ENCODE measurements at regions not wholly inside any gene's neighbourhood (a gene's known extent, or its start where the extent isn't known, plus 50 kb on each side); places are given as distances from the start of the nearest gene placed in this dataset.

- in situ Hi-C loops (cut with HindIII; ENCODE audit: low sequenced_read_pairs), result no loop called here
- peak overlapping the region; percentile 62 for H3K4me3 ChIP-seq (ENCODE audit: low read depth, low read length)
- no peak for TF ChIP-seq CTCF (IDR thresholded peaks at IDR 0.05; ENCODE audit: low read depth, low read length, missing control alignments)
- peak; percentile 34 for DNase-seq (ENCODE audit: low read depth)
These were observed 53.7 kb upstream of the KDM4C start for GRCh38 chr9:6703898-6704639.

GRCh38 chr9:6702707-6703106 lies 55.1 kb upstream of the KDM4C start:
- DNase-seq (ENCODE audit: low read depth), result no peak
- no peak overlapping the region for H3K4me3 ChIP-seq (ENCODE audit: low read depth, low read length)
- no peak for TF ChIP-seq CTCF (IDR thresholded peaks at IDR 0.05; ENCODE audit: low read depth, low read length, missing control alignments)
- in situ Hi-C loops (cut with HindIII; ENCODE audit: low sequenced_read_pairs), result no loop called here

- no peak for DNase-seq (ENCODE audit: low read depth)
- H3K4me3 ChIP-seq (ENCODE audit: low read depth, low read length), result no peak overlapping the region
- in situ Hi-C loops (cut with HindIII; ENCODE audit: low sequenced_read_pairs), result no loop called here
- TF ChIP-seq CTCF (IDR thresholded peaks at IDR 0.05; ENCODE audit: low read depth, low read length, missing control alignments), result no peak
These were observed 50.6 kb upstream of the GLDC start for GRCh38 chr9:6696178-6696577.

- H3K4me3 ChIP-seq (ENCODE audit: low read depth, low read length), result no peak overlapping the region
- in situ Hi-C loops (cut with HindIII; ENCODE audit: low sequenced_read_pairs), result no loop called here
- no peak for DNase-seq (ENCODE audit: low read depth)
- TF ChIP-seq CTCF (IDR thresholded peaks at IDR 0.05; ENCODE audit: low read depth, low read length, missing control alignments), result no peak
These were observed 49.7 kb upstream of the GLDC start for GRCh38 chr9:6695121-6695814.

All from astrocyte of the cerebellum (primary cell).